H1 (cell line): ENCODE measurements at regions not wholly inside any gene's neighbourhood (a gene's known extent, or its start where the extent isn't known, plus 50 kb on each side); places are given as distances from the start of the nearest gene placed in this dataset.

Source experiments
- CTCF ChIA-PET: fragments of 300-600 bp; sonication (Branson Sonifier 250); formaldehyde crosslinking; loops from one replicate; lab custom pipeline; 2021; ENCODE audit not compliant: partially characterized antibody; lab: Charles Lee
- POLR2A ChIA-PET: fragments of 300-600 bp; sonication (Branson Sonifier 250); formaldehyde crosslinking; loops from one replicate; lab custom pipeline; 2021; ENCODE audit warnings: inconsistent platforms; ENCODE audit not compliant: partially characterized antibody; lab: Charles Lee
- DNase-seq, 2 experiments: peaks; one replicate each; pipeline versions ENCODE4 v3.0.0 to v3.0.0-alpha.2; 2010 to 2022; ENCODE audit warnings: low spot score in 2 of 2, low read depth in 1 of 2, mixed read lengths in 1 of 2
- FAIRE-seq: peaks from 2 replicates; lab custom pipeline; 2011; peaks lifted over from hg19 to GRCh38; lab: Jason Lieb, UNC
- H2AFZ ChIP-seq: 2 replicates; pipeline ENCODE4 v1.8.1; 2012; ENCODE audit warnings: low read length, inconsistent platforms
- H2AK5ac ChIP-seq: 2 replicates; pipeline ENCODE4 v1.6.1; 2013; ENCODE audit warnings: low read depth, low read length
- H2BK120ac ChIP-seq: replicated peaks from 2 replicates; pipeline ENCODE3; 2013; ENCODE audit warnings: low read depth, low read length, inconsistent platforms
- H2BK12ac ChIP-seq: 2 replicates; pipeline ENCODE4 v1.6.1; 2013; ENCODE audit warnings: low read depth, low read length
- H2BK15ac ChIP-seq: 2 replicates; pipeline ENCODE4 v1.6.1; 2013; ENCODE audit warnings: low read length
- H2BK20ac ChIP-seq: 2 replicates; pipeline ENCODE4 v1.6.1; 2013; ENCODE audit warnings: low read length
- H2BK5ac ChIP-seq: 2 replicates; pipeline ENCODE4 v1.6.1; 2013; ENCODE audit warnings: low read depth, low read length
- H3K14ac ChIP-seq: 2 replicates; pipeline ENCODE4 v1.6.1; 2013; ENCODE audit warnings: inconsistent platforms; ENCODE audit not compliant: insufficient read length
- H3K18ac ChIP-seq: 2 replicates; pipeline ENCODE4 v1.6.1; 2013; ENCODE audit warnings: low read length; ENCODE audit errors: extremely low read depth
- H3K23ac ChIP-seq: 2 replicates; pipeline ENCODE4 v1.6.1; 2013; ENCODE audit warnings: inconsistent platforms; ENCODE audit not compliant: insufficient read length
- H3K23me2 ChIP-seq: 2 replicates; pipeline ENCODE4 v1.6.1; 2013; ENCODE audit warnings: low read depth, low read length
- H3K27ac ChIP-seq: 2 replicates; pipeline ENCODE4 v1.6.1; 2011; ENCODE audit warnings: low read depth, low read length, inconsistent platforms
- H3K27me3 ChIP-seq, 4 experiments: replicated peaks in 1 of 4; 1 replicate in 1 of 4; 2 replicates in 3 of 4; pipeline versions ENCODE4 v1.6.1 to v1.8.1; 2011 to 2013; ENCODE audit warnings: low read length in 3 of 4, mild to moderate bottlenecking in 3 of 4, inconsistent platforms in 2 of 4, mixed read lengths in 2 of 4, moderate library complexity in 1 of 4; ENCODE audit not compliant: control insufficient read depth in 3 of 4, insufficient read depth in 3 of 4; ENCODE audit errors: extremely low read depth in 1 of 4
- H3K36me3 ChIP-seq, 4 experiments: 2 replicates each; pipeline versions ENCODE4 v1.6.1 to v1.8.1; 2011 to 2013; ENCODE audit warnings: mild to moderate bottlenecking in 4 of 4, low read length in 3 of 4, moderate library complexity in 2 of 4, control low read depth in 1 of 4, inconsistent platforms in 1 of 4; ENCODE audit not compliant: insufficient read depth in 4 of 4, control insufficient read depth in 2 of 4
- H3K4ac ChIP-seq: replicated peaks from 2 replicates; pipeline ENCODE3; 2013; ENCODE audit warnings: low read length, low read depth, mixed read lengths, inconsistent platforms; ENCODE audit not compliant: insufficient read length
- H3K4me1 ChIP-seq, 4 experiments: replicated peaks in 1 of 4; 1 replicate in 1 of 4; 2 replicates in 3 of 4; pipeline versions ENCODE4 v1.6.1 to v1.8.1; 2011 to 2013; ENCODE audit warnings: low read length in 3 of 4, inconsistent platforms in 2 of 4, mixed read lengths in 1 of 4; ENCODE audit not compliant: insufficient read depth in 4 of 4, control insufficient read depth in 3 of 4
- H3K4me2 ChIP-seq, 2 experiments: 2 replicates each; pipeline versions ENCODE4 v1.6.1 to v1.8.1; 2011 to 2013; ENCODE audit warnings: low read depth in 2 of 2, low read length in 2 of 2, control low read depth in 1 of 2, inconsistent platforms in 1 of 2, mild to moderate bottlenecking in 1 of 2; ENCODE audit not compliant: insufficient read depth in 1 of 2
- H3K4me3 ChIP-seq, 4 experiments: fragments of 200-600, 300-600 bp in 1 of 4; sonication (generic), shearing (Covaris generic), sonication (Bioruptor Twin) in 1 of 4; 2 replicates each; pipeline versions ENCODE4 v1.5.1 to v1.8.1; 2011 to 2016; ENCODE audit warnings: low read length in 4 of 4, low read depth in 3 of 4, control low read depth in 2 of 4, inconsistent platforms in 2 of 4, mild to moderate bottlenecking in 2 of 4, mixed read lengths in 1 of 4, moderate library complexity in 1 of 4; ENCODE audit not compliant: insufficient read depth in 2 of 4; ENCODE audit errors: extremely low read depth in 1 of 4
- H3K56ac ChIP-seq: replicated peaks from 2 replicates; pipeline ENCODE3; 2013; ENCODE audit warnings: low read depth, mild to moderate bottlenecking, mixed read lengths, low read length, inconsistent platforms; ENCODE audit not compliant: insufficient read length
- H3K79me1 ChIP-seq: 2 replicates; pipeline ENCODE4 v1.6.1; 2013; ENCODE audit warnings: low read depth, low read length, control low read depth
- H3K79me2 ChIP-seq, 2 experiments: 2 replicates each; pipeline versions ENCODE4 v1.6.1 to v1.8.1; 2012 to 2013; ENCODE audit warnings: low read length in 2 of 2, mild to moderate bottlenecking in 2 of 2, inconsistent platforms in 1 of 2; ENCODE audit not compliant: insufficient read depth in 2 of 2, control insufficient read depth in 1 of 2
- H3K9ac ChIP-seq, 4 experiments: replicated peaks in 1 of 4; 1 replicate in 1 of 4; 2 replicates in 3 of 4; pipeline versions ENCODE4 v1.6.1 to v1.8.1; 2011 to 2013; ENCODE audit warnings: low read depth in 3 of 4, low read length in 3 of 4, control low read depth in 2 of 4, mild to moderate bottlenecking in 2 of 4, moderate library complexity in 2 of 4, inconsistent platforms in 1 of 4; ENCODE audit errors: extremely low read depth in 1 of 4
- H3K9me3 ChIP-seq, 2 experiments: 2 replicates each; pipeline versions ENCODE4 v1.6.1 to v1.8.1; 2012 to 2013; ENCODE audit warnings: mild to moderate bottlenecking in 2 of 2, moderate library complexity in 2 of 2, control low read depth in 1 of 2, inconsistent platforms in 1 of 2, low read depth in 1 of 2, low read length in 1 of 2, mixed read lengths in 1 of 2; ENCODE audit not compliant: insufficient read depth in 2 of 2
- H4K20me1 ChIP-seq, 2 experiments: replicated peaks in 1 of 2; 2 replicates each; pipeline versions ENCODE3 to v1.8.1; 2011 to 2013; ENCODE audit warnings: inconsistent platforms in 2 of 2, low read length in 2 of 2, mild to moderate bottlenecking in 1 of 2; ENCODE audit not compliant: insufficient read depth in 2 of 2, control insufficient read depth in 1 of 2
- H4K5ac ChIP-seq: 2 replicates; pipeline ENCODE4 v1.6.1; 2013; ENCODE audit warnings: low read length, low read depth, mixed read lengths, inconsistent platforms; ENCODE audit not compliant: insufficient read length
- H4K8ac ChIP-seq: 2 replicates; pipeline ENCODE4 v1.8.0; 2013; ENCODE audit warnings: mild to moderate bottlenecking, moderate library complexity, low read length, inconsistent platforms; ENCODE audit not compliant: insufficient read depth; ENCODE audit errors: extremely low read depth
- H4K91ac ChIP-seq: replicated peaks from 2 replicates; pipeline ENCODE3; 2013; ENCODE audit warnings: low read length, mixed read lengths, inconsistent platforms; ENCODE audit not compliant: insufficient read length
- BACH1 ChIP-seq: IDR thresholded peaks from 2 replicates; pipeline ENCODE4 v1.6.1; 2012; ENCODE audit warnings: low read length, improper control_type of control experiment
- EGR1 ChIP-seq: IDR thresholded peaks from 2 replicates; pipeline ENCODE4 v1.6.1; 2011; ENCODE audit warnings: low read depth, low read length, borderline replicate concordance
- FOSL1 ChIP-seq: IDR thresholded peaks from 2 replicates; pipeline ENCODE4 v1.6.1; 2011; ENCODE audit warnings: mild to moderate bottlenecking, low read depth, low read length, moderate library complexity; ENCODE audit not compliant: insufficient read depth
- KDM4A ChIP-seq: IDR thresholded peaks from one replicate; pipeline ENCODE4 v1.7.1; 2012; ENCODE audit warnings: low read depth, mild to moderate bottlenecking, moderate library complexity, low read length, inconsistent platforms; ENCODE audit not compliant: severe bottlenecking
- MAFK ChIP-seq: IDR thresholded peaks from 2 replicates; pipeline ENCODE4 v1.6.1; 2012; ENCODE audit warnings: low read depth, mild to moderate bottlenecking, improper control_type of control experiment, low read length
- PHF8 ChIP-seq: fragments of 200-600 bp; sonication (generic); conservative IDR thresholded peaks from 2 replicates; pipeline ENCODE4 v1.7.1; 2012; ENCODE audit warnings: low read depth, mild to moderate bottlenecking, inconsistent platforms, low read length, moderate library complexity
- POLR2A ChIP-seq, 2 experiments: IDR thresholded peaks; 1 replicate in 1 of 2; 2 replicates in 1 of 2; pipeline ENCODE4 v1.6.1; 2011; ENCODE audit warnings: low read depth in 2 of 2, low read length in 2 of 2, mild to moderate bottlenecking in 2 of 2; ENCODE audit errors: control extremely low read depth in 1 of 2
- POLR2AphosphoS5 ChIP-seq: IDR thresholded peaks from 2 replicates; pipeline ENCODE4 v1.6.1; 2011; ENCODE audit warnings: low read depth, low read length
- SAP30 ChIP-seq: fragments of 300-600 bp; sonication (generic); IDR thresholded peaks from 2 replicates; pipeline ENCODE4 v1.7.1; 2012; ENCODE audit warnings: low read length, moderate library complexity, mild to moderate bottlenecking, inconsistent platforms; ENCODE audit not compliant: insufficient read depth, insufficient replicate concordance
- SIN3A ChIP-seq, 2 experiments: IDR thresholded peaks in 1 of 2; conservative IDR thresholded peaks in 1 of 2; 2 replicates each; pipeline ENCODE4 v1.6.1; 2011 to 2012; ENCODE audit warnings: low read length in 2 of 2, improper control_type of control experiment in 1 of 2, low read depth in 1 of 2, mild to moderate bottlenecking in 1 of 2
- SP4 ChIP-seq: IDR thresholded peaks from 2 replicates; pipeline ENCODE4 v1.6.1; 2012; ENCODE audit warnings: low read length, inconsistent platforms
- SRF ChIP-seq: IDR thresholded peaks from 2 replicates; pipeline ENCODE4 v1.6.1; 2011; ENCODE audit warnings: mild to moderate bottlenecking, low read depth, low read length, moderate library complexity
- TEAD4 ChIP-seq: IDR thresholded peaks from 2 replicates; pipeline ENCODE4 v1.6.1; 2012; ENCODE audit warnings: low read depth, low read length, inconsistent platforms, mixed read lengths
- WGBS, 2 experiments: shearing (Covaris generic) in 1 of 2; methylation state at CpG; one replicate each; pipeline versions ENCODE4 v1.1.6 to v1.1.7; 2013 to 2015; ENCODE audit warnings: low lambda C conversion rate in 2 of 2, mixed read lengths in 2 of 2, inconsistent platforms in 1 of 2, low coverage in 1 of 2, missing lambda C conversion rate in 1 of 2; ENCODE audit not compliant: insufficient replicate concordance in 2 of 2, insufficient coverage in 1 of 2, insufficient read length in 1 of 2; ENCODE audit errors: extremely low coverage in 1 of 2, missing lambda C conversion rate in 1 of 2; 5-methylcytosine and 5-hydroxymethylcytosine counted together

- H3K79me2 ChIP-seq: no peaks in the 10 kb centered on the region
- no peaks in the 10 kb centered on the region for H4K20me1 ChIP-seq
- WGBS, 2 experiments: 82% methylated on average over 5 of the region's 5 CpGs; no CpG with 5 or more reads in 1 of the 2 experiments
- ChIA-PET CTCF (no interaction called here), POLR2A (no interaction called here)
- DNase-seq (no peak), FAIRE-seq (no peak)
- no peaks in the 10 kb centered on the region for H3K36me3 ChIP-seq
- H3K27ac ChIP-seq: no peak overlapping the region
- no peak overlapping the region for H3K18ac ChIP-seq
- no peak overlapping the region for H2BK120ac ChIP-seq
- H3K4me2 ChIP-seq: no peak overlapping the region
- no peak overlapping the region for H2AFZ ChIP-seq
- no peak overlapping the region for H2BK12ac ChIP-seq
- no peak overlapping the region for H4K91ac ChIP-seq
- H4K5ac ChIP-seq: no peak overlapping the region
- H3K9ac ChIP-seq: no peak overlapping the region
- no peak overlapping the region for H2BK15ac ChIP-seq
- H2AK5ac ChIP-seq: no peak overlapping the region
- no peak overlapping the region for H3K14ac ChIP-seq
- H3K27me3 ChIP-seq: no peaks in the 10 kb centered on the region
- H3K56ac ChIP-seq: no peak overlapping the region
- no peak overlapping the region for H3K4me3 ChIP-seq
- no peaks in the 10 kb centered on the region for H3K79me1 ChIP-seq
- no peak overlapping the region for H2BK5ac ChIP-seq
- no peak overlapping the region for H3K23ac ChIP-seq
- H4K8ac ChIP-seq: no peak overlapping the region
- H3K4me1 ChIP-seq: no peaks in the 10 kb centered on the region
- no peak overlapping the region for H2BK20ac ChIP-seq
- TF ChIP-seq FOSL1 (no peak), MAFK (no peak), KDM4A (no peak), SAP30 (no peak), SIN3A (conservative IDR thresholded peaks at IDR 0.05 in 1 of 2, IDR thresholded peaks at IDR 0.05 in 1 of 2; ENCODE audit: low read depth in 1 of 2, low read length in 2 of 2) (no peak), BACH1 (no peak), SRF (no peak), POLR2A (IDR thresholded peaks at IDR 0.05; ENCODE audit: control extremely low read depth in 1 of 2, low read depth in 2 of 2, low read length in 2 of 2) (no peak), POLR2AphosphoS5 (no peak), PHF8 (no peak), TEAD4 (no peak), EGR1 (no peak), SP4 (no peak)
- H3K4ac ChIP-seq: no peak overlapping the region
- H3K23me2 ChIP-seq: no peaks in the 10 kb centered on the region; the same call in 1 of the 2 replicates
- H3K9me3 ChIP-seq: no peaks in the 10 kb centered on the region
These were observed 138.9 kb upstream of the LNX1 start for GRCh38 chr4:53730031-53730805.
